ENCODE measurements at regions not wholly inside any gene's neighbourhood (a gene's known extent, or its start where the extent isn't known, plus 50 kb on each side); places are given as distances from the start of the nearest gene placed in this dataset.

DNA sequence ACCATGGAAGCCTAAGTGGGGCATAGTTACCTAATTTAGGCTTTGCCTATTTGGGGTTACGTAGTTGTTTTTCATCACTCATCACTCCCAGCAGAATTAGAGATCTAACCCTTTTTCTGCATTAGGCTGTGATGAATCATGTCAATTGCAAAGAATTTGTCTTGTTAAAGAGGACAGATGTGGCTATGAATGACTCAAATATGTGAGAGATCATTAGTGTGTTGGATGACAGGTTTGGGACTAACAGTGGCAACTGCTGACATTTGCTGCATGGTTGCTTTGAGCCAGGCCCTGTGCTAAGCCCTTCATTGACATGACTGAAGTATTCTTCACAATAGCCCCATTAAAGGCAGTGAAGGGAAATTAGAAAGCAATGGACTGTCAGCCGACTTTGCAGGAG, 83.4 kb upstream of the BMPER start:
- FAIRE-seq: no peak

DNA sequence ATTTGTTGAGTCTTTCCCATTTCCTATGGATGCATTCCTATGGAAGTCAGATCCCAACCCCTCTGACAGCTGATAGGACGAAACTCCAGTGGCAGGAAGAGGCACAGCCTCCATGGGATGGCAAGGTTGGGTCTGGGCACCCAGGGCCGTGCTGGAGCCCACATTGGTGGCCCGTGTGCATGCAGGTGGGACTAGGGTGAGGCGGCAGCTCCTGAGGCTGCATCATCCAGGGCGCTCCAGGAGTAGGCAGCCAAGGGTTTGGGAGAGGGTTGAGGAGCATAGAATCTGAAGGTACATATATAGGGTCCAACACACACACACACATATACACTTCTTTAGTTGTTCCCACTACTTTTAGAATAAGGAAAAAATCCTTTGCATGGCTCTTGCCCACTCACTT, 81.4 kb upstream of the BMPER start:
- no peak for FAIRE-seq

DNA sequence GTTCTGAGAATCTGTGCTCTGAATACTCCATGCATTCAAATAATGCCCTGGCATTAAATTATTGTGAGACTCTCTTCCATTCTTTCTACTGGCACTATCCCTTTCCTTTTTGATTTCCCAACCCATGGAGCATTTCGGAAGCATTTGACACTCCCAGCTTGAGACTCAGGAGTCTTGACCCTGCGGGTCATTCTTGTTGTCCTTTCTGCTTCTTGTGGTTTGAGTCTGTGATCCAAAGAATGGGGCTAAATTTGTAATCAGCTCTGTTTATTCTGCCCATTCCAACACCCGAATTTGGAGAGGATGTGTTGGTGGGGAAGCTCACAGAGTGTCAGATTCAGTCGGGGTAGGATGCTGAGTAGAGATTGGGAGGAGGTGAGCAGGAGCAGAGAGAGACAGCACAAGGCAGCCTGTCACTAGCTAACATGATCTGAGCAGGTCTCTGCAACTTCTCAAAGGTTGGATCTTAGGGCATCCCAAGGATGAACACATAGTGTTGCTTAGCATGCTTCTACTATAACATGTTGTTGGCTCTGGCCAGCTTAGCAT, 80.4 kb upstream of the BMPER start:
- FAIRE-seq: no peak

DNA sequence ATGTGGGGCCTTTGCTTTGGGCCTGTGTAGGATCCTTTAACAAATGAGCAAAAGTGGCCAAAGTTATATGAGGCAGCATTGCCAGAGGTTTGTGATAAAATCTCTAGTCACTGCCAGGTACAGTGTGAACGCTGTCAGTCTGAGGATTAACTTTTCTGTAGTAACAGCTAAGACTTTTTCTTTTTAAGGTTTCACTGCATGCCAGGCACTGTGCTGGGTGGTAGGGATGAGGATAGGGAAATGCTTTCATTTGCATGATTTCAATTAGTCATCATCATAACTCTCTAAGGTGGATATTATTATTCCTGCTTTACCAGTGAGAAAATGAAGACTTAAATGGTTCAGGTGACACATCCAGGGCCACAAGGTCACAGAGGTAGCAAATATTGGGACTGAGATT, 79.7 kb upstream of the BMPER start:
- FAIRE-seq: no peak

DNA sequence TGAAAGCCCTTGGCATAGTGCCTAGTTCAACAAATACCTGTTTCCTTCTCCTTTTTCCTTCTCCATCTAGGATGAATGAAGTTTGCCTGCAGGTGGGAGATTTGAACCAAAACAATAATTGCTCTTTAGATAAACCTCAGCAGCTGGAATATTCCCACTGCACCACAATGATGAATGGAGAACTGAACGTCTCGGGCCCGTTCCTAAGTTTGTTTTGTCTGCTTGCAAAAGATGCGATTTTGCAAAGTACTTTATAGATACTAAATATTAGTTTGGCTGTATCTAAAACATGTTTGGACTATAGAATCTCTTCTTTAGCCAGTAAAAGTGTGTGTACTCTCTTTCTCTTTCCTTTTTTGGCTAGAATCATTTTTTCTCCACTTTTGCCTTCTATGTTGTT, 75.8 kb upstream of the BMPER start:
- no peak for FAIRE-seq

DNA sequence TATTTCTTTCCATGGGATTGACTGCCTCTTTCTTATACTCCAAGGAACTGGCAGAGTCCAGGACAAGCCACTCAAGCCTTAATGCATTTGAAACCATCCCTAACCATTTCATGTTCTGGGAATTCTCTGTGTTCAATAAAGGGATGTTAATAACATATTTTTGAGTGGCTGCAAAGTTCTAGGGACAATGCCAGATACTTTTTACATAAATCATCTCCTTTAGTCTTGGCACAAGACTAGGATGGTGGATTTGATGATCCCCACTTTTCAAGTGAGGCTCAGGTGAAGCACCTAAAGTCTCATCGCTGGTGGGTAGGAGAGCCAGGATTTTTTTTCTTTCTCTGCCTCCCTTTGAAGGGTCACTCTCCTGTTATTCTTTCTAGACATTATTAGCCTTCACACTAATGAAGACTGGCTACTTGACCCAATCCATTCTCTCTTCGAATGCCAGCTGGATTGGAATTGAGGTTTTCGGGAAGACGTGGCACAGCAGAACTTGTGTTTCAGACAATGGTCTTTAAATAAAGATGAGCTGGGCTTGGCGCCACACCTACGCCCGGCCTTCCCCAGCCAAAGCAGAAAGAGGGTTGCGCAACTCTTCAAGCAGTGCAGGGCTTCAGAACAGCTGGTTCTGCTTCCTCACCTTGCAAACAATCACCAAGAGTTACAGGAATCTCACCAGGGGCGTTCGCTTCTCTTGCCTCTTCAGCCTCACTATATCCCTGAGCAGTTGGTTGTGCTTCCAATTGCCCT, 73.8 kb upstream of the BMPER start:
- FAIRE-seq: no peak

DNA sequence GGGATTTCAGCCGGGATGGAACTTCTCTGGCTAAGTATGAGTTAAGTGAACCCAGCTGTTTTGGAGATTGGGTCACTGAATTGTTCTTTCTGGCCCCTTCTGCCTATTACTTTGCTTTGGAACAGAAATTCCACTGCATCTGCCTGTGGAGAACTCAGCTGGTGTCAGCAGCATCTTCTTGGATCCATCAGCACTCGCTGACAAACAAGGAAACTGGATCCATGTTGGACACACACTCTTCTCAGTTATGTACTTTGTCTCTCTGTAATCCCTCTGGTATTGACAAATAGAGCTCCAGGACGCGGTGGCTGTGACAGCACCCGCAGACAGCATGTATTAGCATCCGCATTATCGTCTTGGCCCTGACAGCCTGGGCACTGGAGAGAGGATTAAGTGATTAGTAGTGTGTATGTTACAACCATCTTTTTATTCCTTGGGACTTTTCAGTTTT, 73.0 kb upstream of the BMPER start:
- FAIRE-seq: no peak

DNA sequence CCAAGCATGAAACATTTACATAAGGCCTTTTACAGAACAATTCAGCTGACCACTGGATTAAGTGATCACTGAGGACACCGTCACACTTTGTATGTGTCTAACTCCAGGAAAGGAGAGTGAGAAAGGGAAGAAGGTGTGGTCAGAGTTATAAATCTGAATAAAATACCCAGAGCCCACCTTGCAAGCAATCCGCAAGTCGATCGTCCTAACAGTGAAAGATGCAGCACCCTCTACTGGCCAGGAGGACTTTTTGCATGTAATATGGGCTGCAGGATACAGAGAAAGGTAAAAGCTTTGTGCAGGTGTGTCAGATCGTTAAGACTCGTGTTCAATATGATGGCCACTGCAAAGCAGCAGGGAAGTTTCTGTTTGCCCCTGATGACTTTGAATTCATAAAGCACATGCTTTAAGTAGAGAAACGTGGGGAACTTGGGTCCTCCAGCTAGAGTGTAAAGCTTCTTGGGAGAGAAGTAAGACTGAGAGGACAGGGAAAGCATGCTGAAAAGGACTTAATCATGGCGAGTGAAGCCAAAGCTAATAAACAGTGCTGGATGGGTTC, 68.5 kb upstream of the BMPER start:
- no peak for FAIRE-seq

DNA sequence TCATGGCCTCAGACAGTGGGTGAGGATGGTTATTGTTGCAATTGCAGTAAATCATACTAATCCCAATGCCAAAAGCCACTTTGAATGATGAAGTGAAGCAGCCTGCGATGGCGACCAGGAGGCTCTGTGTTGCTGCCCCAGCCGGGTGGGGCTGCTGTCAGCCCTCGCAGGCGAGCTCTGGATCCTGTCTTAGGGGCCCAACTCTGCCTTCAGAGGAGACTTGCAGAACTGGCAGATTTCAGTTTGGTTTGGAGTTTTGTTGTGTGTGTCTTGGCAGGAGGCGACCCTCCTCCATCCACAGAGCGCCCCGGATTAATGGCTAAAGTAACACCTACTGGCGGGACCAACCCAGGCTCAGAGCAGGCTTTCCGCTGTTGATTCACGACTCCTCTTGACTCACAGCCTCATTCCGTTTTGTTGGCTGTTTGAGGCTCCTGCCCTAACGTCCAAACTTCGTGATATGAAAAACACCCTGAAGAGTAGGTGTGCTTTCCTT, 67.9 kb upstream of the BMPER start:
- no peak for FAIRE-seq

DNA sequence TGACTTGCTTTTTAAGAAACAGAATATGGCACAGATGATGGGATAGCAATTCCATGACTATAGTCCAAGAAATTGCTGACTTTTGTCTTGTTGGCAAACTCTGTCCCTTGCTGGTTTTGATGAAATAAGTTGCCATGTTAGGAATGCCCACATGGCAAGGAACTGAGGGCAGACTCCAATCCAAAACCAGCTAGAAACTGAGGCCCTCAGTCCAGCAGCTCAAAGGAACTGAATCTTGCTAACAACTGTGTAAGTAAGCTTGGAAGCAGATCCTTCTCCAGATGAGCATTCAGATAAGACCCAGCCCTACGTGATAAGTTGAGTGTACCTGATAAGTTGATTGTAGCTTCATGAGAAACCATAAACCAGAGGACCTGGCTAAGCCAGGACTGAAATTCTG, 64.3 kb upstream of the BMPER start:
- no peak for FAIRE-seq

DNA sequence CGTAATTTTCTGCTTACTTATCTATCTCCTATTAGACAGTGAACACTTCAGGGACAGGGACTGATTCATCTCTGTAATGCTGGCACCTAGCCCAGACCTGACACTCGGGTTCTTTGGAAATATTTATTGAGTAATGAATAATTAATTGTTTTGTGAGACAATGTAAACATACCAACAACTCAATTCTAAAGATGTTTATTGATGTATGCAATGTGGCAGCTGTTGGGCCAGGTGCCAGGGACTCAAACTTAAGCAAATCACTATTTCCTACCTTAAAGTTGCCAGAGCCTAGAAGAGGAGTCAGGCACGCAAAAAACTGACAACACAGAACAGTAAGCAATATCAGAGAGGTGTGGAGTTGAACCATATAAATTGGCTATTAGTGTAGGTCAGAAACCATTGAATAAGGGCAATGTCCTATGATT, 63.6 kb upstream of the BMPER start:
- FAIRE-seq: no peak

DNA sequence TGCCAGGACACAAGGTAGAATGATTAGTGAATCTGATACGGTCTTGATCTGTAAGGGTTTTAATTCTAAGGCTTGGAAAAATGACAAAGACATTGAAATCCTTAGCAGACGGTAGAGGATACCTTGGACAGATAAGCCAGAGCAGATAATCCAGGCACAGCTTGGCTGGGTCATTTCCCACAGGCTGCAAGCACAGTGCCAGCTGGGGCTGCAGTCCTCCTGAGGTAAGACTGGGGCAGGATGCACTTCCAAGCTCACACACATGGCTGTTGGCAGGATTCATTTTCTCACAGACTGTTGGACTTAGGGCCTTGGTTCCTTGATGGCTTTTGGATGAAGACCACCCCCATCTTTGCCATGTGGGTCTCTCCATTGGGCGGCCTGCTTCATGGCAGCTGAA, 63.2 kb upstream of the BMPER start:
- no peak for FAIRE-seq

DNA sequence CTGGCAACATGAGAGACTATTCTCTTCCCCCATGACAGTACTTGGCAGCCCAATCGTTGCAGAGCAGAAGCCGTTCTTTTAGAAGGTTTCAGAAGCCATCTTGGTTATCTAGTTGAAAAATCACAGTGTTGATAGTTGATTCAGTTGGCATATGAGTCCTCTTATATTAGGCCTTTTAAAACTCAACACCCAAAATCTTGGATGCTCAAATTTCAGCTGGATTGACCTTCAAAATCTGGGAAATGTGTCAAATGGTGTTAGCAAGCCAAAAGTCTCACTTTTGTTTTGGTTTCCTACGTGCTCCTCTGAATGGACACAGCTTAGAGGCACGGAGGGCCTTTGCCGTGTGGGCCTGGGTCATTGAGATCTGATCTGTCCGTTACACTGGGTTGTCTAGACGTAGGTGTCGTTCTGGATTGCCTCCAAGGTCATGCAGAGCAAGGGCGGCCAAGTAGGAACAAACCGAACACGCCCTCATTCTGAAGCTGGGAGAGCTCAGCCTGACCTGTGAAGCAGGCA, 59.3 kb upstream of the BMPER start:
- no peak for FAIRE-seq

DNA sequence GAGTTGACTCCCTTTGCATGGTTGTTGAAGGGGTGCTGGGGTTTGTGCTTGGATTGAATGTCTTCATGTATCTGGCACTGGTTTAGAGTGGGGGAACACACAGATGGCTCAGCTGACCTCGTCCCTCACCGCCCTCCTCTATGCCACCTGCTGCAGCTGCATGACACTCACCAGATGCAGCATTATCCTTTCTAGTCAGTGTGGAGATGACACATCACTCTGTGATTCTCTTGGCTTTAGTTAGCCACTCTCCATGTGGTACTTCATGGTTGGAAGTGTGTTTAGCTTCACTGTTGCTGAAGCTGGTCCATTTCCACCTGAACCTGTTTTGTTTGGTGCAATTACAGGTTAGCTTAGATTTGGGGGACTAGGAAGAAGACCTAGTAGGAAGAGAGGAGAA, 56.3 kb upstream of the BMPER start:
- no peak for FAIRE-seq

DNA sequence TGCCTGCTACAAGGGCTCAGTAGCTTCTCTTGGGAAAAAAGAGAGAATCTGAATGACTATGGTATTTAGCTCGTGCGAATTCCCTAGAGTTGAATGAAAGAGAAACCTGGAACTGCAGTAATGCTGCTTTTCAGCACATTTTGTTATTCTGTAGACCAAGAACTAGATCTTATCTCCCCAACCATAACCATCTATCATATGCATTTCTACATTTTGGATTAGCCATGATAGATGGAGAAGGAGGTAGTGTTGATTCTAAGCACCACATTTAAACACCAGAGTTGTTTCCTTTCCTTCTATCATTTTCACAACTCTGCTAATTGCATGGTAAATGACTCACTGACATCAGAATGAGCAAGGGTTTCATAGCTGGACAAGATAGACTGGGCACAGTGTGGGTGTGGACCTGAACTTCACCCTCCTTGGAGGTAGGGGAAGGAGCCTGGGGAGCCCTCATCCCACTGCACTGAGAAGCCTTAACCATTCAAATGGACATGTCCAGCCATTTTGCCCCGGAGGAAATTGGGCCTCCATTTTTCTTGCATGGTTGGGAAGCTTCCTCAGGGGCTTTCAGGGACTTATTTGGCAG, 55.3 kb upstream of the BMPER start:
- no peak for FAIRE-seq

DNA sequence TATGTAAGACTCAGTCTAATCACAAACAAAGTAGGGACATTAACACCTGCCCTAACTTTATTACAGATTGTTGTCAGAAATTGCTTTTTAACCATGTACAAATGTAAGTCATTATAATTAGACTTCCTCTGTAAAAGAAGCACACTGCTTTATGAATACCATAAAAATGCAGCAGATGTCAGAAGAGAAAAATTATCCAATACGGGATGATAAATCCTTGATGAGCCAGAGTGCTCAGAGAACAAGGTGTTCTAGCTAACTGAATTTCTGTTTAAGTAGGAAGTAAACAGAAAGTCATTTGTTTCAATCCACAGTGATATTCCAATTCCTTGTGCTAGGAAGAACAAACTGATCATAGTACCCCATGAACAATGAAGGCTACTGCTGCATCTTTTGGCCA, 54.6 kb upstream of the BMPER start:
- FAIRE-seq: no peak

DNA sequence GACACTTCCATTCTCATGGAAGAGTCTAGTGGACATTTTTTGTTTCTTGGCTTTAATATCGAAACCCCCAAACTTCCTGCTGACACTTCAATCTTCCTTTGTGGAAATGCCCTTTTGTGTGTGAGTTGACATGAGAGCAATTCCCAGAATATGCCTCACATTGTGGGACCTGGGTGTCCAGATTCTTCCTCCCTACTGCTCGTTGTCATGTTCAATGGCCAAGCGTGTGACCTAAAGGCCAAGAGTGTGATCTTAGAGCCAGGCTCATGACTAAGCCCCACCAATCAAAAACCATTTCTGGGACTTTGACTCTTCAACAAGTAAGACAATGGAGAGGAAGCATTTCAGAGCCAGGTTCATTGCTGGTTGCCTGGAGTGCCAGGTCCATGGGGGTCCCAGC, 52.5 kb upstream of the BMPER start:
- FAIRE-seq: no peak

DNA sequence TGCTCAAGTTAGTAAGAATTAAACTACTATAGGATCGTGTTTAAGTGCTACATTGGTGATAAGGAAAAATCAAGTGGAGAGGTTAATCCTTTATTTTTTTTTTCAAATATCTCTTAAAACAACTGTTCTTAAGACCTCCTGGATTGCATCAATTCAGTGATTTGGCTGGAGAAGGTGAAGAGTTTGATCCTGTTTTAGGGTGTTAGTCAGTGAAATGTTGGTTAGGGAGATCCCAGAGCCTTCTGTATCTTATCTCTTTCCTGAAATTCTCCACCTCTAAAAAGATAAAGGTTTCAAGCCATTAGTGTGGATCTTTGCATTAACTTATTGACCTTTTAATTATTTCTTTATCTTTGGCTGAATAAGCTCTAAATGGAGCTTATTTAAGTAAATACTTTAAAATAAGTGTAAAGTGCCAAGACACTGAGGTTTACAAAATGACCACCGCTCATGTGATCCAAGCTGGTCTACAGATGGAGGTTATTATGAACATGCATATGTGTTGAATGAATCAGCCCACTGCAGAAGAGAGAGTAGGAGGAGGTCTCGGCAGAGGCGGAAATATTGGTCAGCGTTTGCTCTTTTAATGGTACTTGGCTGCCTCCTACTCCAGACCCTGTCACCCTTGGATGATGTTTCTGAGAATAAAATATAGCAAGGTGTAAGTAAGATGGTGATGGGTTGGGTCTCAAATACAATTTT, 51.8 kb upstream of the BMPER start:
- no peak for FAIRE-seq

DNA sequence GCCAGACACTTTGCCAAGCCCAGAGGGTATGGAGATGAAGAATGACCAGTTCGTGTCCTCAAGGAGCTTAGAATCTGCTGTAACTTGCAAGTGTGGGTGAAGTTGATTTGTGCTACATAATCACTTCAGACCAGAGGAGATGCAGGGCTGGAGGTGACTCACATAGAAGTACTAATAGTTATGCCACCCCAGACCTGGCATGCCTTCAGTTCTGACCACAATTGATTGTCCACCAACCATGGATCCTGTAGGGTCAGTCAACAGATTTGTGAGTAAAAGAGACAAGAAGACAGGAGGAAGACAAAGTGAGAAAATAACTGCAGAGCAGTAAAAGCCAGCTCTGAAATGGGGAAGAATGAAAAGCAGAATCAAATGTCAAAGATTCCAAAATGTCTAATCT, 51.2 kb upstream of the BMPER start:
- no peak for FAIRE-seq

DNA sequence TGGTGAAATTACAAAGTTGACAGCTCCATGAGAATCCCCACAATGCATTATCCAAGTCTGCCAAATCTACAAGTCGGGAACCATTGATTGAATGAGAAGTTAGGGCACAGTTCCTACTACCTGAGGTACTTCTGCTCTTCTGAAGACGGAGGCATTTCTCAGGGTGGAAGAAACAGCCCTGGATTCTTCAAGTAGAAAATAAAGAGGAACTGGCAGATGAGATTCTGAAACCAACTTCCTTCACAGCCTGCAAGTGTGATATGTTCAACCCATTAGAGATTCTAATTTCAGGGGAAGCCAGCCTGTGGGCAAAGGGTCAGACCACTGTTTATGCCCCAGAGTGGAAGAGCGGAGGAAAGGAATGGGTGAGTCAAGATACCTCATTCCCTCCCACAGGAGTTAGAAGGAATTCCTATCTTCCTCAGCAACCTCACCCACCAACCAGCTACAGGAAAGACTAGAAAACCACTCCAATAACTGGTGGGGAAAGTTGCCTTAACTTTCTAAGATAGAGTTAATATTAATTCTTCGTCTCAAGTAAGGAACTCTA, 50.5 kb upstream of the BMPER start:
- no peak for FAIRE-seq
